Pancreas (tissue), 10 donors: ENCODE measurements at regions not wholly inside any gene's neighbourhood (a gene's known extent, or its start where the extent isn't known, plus 50 kb on each side); places are given as distances from the start of the nearest gene placed in this dataset.

Experiments
- ATAC-seq, 4 donors: fragments of 200-7000 bp; cut with Tn5 transposase; one replicate each; pipeline versions ENCODE4 v1.8.0 to v1.9.1; 2020; ENCODE audit warnings: mild to moderate bottlenecking in 4 of 4, moderate library complexity in 4 of 4
- DNase-seq, 6 donors: peaks; one replicate each; pipeline ENCODE4 v3.0.0-alpha.2; 2020
- FAIRE-seq: peaks from 2 replicates; lab custom pipeline; 2012; peaks lifted over from hg19 to GRCh38; lab: Jason Lieb, UNC
- H3K27ac ChIP-seq, 4 donors: fragments of 200-600 bp; sonication (generic); 1 replicate in 3 of 4; 2 replicates in 1 of 4; pipeline versions ENCODE4 v1.5.0 to v1.8.0; 2020
- H3K27me3 ChIP-seq, 4 donors: fragments of 200-600 bp; one replicate each; pipeline ENCODE4 v1.8.0; 2021
- H3K36me3 ChIP-seq, 3 donors: fragments of 200-600 bp; sonication (generic) in 1 of 3; one replicate each; pipeline versions ENCODE4 v1.5.0 to v1.8.0; 2020 to 2021
- H3K4me1 ChIP-seq, 3 donors: fragments of 200-600 bp; one replicate each; pipeline ENCODE4 v1.8.0; 2021
- H3K4me3 ChIP-seq, 4 donors: fragments of 200-600 bp; sonication (generic) in 2 of 4; one replicate each; pipeline versions ENCODE4 v1.5.0 to v1.8.0; 2020 to 2021
- H3K9me3 ChIP-seq, 4 donors: fragments of 200-600 bp; one replicate each; pipeline ENCODE4 v1.8.0; 2021
- CTCF ChIP-seq, 4 donors: fragments of 200-600 bp; sonication (generic) in 3 of 4; IDR thresholded peaks; one replicate each; pipeline versions ENCODE4 v1.5.0 to v1.8.0; 2021; ENCODE audit warnings: antibody characterized with exemption in 4 of 4
- WGBS, 2 donors: extraction: QIAGEN DNeasy Blood & Tissue Kit; methylation state at CpG; one replicate each; pipeline ENCODE4 v1.1.7; 2013; 5-methylcytosine and 5-hydroxymethylcytosine counted together
- intact Hi-C, 3 donors: fragments of 100-400 bp; cut with DNase I; formaldehyde crosslinking; loops; one replicate each; pipeline versions ENCODE4 v1.11.1 to v1.14.2; 2022
- donor health status: healthy with polysubstance abuse.
- donor health status: DM: no; HTN: no; CAD: no; lungs with moderate emphysema.
- donor health status: DM: no; HTN: no; CAD: no.
- donor health status: control.
- donor health status: control.
- donor health status: Bipolar disorder and iron deficiency.
- donor health status: DM: yes; HTN: yes; CAD: no.
- donor health status: DM: no; HTN: no; CAD: no.
- donor health status: DM: no; HTN: no; CAD: no.
- donor health status: DM: yes; HTN: yes; CAD: no.

DNA sequence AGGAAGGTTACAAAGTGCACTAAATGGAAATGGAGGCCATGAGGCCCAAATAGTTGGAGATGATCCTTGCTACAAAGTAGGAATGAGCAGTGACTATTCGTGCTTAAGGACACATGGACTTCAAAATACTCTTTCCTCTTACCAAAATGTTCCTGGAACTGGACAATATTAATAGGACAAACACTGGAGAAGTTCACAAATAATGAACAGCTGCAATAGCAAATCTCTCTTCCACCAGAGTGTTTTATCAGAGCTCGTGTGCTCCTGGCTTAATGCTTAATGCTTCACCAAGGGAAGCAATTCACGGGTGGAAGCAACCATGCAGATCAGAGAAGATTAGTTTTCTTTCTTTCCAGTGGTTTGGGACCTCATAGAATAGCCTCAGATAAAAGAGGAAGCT is 435.4 kb downstream of the BCKDHB start:
- no peak for ATAC-seq
- TF ChIP-seq CTCF (IDR thresholded peaks at IDR 0.05): no peak
- intact Hi-C loops: no loop called here

GRCh38 chr6:80541181-80541580 is 434.7 kb downstream of the BCKDHB start:
- no peak for TF ChIP-seq CTCF (IDR thresholded peaks at IDR 0.05)
- DNase-seq (no peak), FAIRE-seq (no peak), ATAC-seq (no peak)
- Histone ChIP-seq H3K4me3 (no peak overlapping the region), H3K4me1 (no peaks in the 10 kb centered on the region), H3K9me3 (no peaks in the 10 kb centered on the region), H3K27me3 (no peaks in the 10 kb centered on the region), H3K27ac (no peak overlapping the region), H3K36me3 (no peaks in the 10 kb centered on the region)
- intact Hi-C loops: no loop called here

More for the DNA sequence above, 435.4 kb downstream of the BCKDHB start:
- Histone ChIP-seq H3K27ac (no peak overlapping the region), H3K27me3 (no peaks in the 10 kb centered on the region), H3K36me3 (no peaks in the 10 kb centered on the region), H3K4me3 (no peak overlapping the region), H3K9me3 (no peaks in the 10 kb centered on the region), H3K4me1 (no peaks in the 10 kb centered on the region)
- FAIRE-seq (no peak), DNase-seq (no peak)
- WGBS, 2 donors: 49 to 51% methylated on average over 3 of the region's 3 CpGs

GRCh38 chr6:80540700-80541099 is 434.2 kb downstream of the BCKDHB start:
- no peaks in the 10 kb centered on the region for H3K4me1 ChIP-seq
- 64 to 88% methylated on average over 1 of the region's 1 CpG for WGBS, 2 donors
- DNase-seq (no peak), FAIRE-seq (no peak), ATAC-seq (no peak)
- intact Hi-C loops: no loop called here
- no peak overlapping the region for H3K4me3 ChIP-seq
- TF ChIP-seq CTCF (IDR thresholded peaks at IDR 0.05): no peak
- H3K36me3 ChIP-seq: no peaks in the 10 kb centered on the region
- H3K27ac ChIP-seq: no peak overlapping the region
- H3K27me3 ChIP-seq: no peaks in the 10 kb centered on the region
- no peaks in the 10 kb centered on the region for H3K9me3 ChIP-seq

GRCh38 chr6:80537118-80537972 is 430.9 kb downstream of the BCKDHB start:
- DNase-seq: no peak
- Histone ChIP-seq H3K4me1 (no peaks in the 10 kb centered on the region), H3K27me3 (no peaks in the 10 kb centered on the region), H3K4me3 (no peak overlapping the region), H3K27ac (no peak overlapping the region), H3K36me3 (no peaks in the 10 kb centered on the region), H3K9me3 (no peaks in the 10 kb centered on the region)
- no peak for TF ChIP-seq CTCF (IDR thresholded peaks at IDR 0.05)
- WGBS, 2 donors: 88 to 89% methylated on average over 6 of the region's 6 CpGs
- intact Hi-C loops: no loop called here
- no peak for FAIRE-seq
- ATAC-seq: no peak

DNA sequence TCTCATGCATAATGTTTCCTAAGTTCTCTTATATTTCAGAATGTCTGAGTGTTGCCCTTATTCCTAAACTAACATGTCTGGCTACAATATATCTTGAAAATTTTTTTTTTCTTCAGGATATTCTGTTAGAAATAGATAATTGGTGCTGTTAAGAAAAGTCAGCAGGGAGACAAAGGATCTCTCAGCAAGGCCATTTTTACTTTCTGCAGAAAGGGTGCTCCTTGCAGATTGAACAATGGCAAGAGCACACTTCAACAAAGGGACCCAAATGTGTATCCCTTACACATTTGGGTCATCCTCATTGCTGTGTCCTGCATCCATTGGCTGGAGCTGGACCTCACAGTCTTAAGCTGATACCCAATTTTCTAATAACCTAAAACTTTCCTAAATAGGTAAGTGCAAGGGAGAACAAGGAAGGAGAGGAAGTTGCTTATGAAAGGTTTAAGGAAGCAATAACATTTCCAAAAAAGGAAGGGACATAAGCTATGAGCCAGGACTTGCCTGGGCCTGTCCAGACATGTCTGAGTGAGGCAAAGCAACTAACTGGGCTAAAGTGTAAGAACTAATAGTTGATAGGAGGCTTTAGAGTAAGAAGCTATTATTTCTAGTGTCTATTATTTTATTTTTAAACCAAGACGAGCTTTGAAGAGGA is 429.6 kb downstream of the BCKDHB start:
- Histone ChIP-seq H3K4me1 (no peaks in the 10 kb centered on the region), H3K27ac (no peak overlapping the region), H3K27me3 (no peaks in the 10 kb centered on the region), H3K36me3 (no peaks in the 10 kb centered on the region), H3K4me3 (no peak overlapping the region), H3K9me3 (no peaks in the 10 kb centered on the region)
- FAIRE-seq (no peak), ATAC-seq (no peak), DNase-seq (no peak)
- intact Hi-C loops: no loop called here
- WGBS, 2 donors: 65 to 74% methylated on average over 1 of the region's 1 CpG
- no peak for TF ChIP-seq CTCF (IDR thresholded peaks at IDR 0.05)
